HEK293T (cell line): ENCODE measurements at regions not wholly inside any gene's neighbourhood (a gene's known extent, or its start where the extent isn't known, plus 50 kb on each side); places are given as distances from the start of the nearest gene placed in this dataset.

Experiments used
- ARNT ChIP-seq: fragments of 450-650 bp; IDR thresholded peaks from 2 replicates; pipeline ENCODE4 v1.6.1; 2017; ENCODE audit warnings: mild to moderate bottlenecking
- BHLHE40 ChIP-seq: fragments of 450-650 bp; IDR thresholded peaks from 2 replicates; pipeline ENCODE4 v1.6.1; 2016; ENCODE audit warnings: mild to moderate bottlenecking, moderate library complexity, borderline replicate concordance
- FOXK2 ChIP-seq: fragments of 450-650 bp; IDR thresholded peaks from 2 replicates; pipeline ENCODE4 v1.6.1; 2016; ENCODE audit warnings: mild to moderate bottlenecking
- FOXM1 ChIP-seq: fragments of 450-650 bp; IDR thresholded peaks from 2 replicates; pipeline ENCODE4 v1.6.1; 2017; ENCODE audit warnings: mild to moderate bottlenecking, borderline replicate concordance
- HDGF ChIP-seq: fragments of 450-650 bp; IDR thresholded peaks from 2 replicates; pipeline ENCODE4 v1.6.1; 2017; ENCODE audit warnings: antibody characterized with exemption, borderline replicate concordance
- LEF1 ChIP-seq: fragments of 450-650 bp; IDR thresholded peaks from 2 replicates; pipeline ENCODE4 v1.6.1; 2017; ENCODE audit warnings: mild to moderate bottlenecking, borderline replicate concordance
- NFRKB ChIP-seq: fragments of 450-650 bp; IDR thresholded peaks from 2 replicates; pipeline ENCODE4 v1.6.1; 2016; ENCODE audit warnings: mild to moderate bottlenecking, moderate library complexity
- PKNOX1 ChIP-seq: fragments of 450-650 bp; IDR thresholded peaks from 2 replicates; pipeline ENCODE4 v1.6.1; 2016
- SP1 ChIP-seq: fragments of 450-650 bp; IDR thresholded peaks from 2 replicates; pipeline ENCODE4 v1.6.1; 2017
- TARDBP ChIP-seq: fragments of 450-650 bp; IDR thresholded peaks from 2 replicates; pipeline ENCODE4 v1.6.1; 2016
- ZNF384 ChIP-seq: fragments of 450-650 bp; IDR thresholded peaks from 2 replicates; pipeline ENCODE4 v1.6.1; 2016

GRCh38 chr6:1040393-1040792, 271.5 kb upstream of the FOXQ1 start:
- TF ChIP-seq HDGF (no peak), SP1 (no peak), BHLHE40 (no peak), NFRKB (no peak), LEF1 (no peak), TARDBP (no peak), FOXK2 (no peak), FOXM1 (no peak), ARNT (no peak), ZNF384 (no peak), PKNOX1 (no peak)
